Heart right ventricle (tissue), 16 donors: ENCODE measurements at regions not wholly inside any gene's neighbourhood (a gene's known extent, or its start where the extent isn't known, plus 50 kb on each side); places are given as distances from the start of the nearest gene placed in this dataset.

Source experiments
- ATAC-seq, 8 donors: fragments of 200-7000 bp; cut with Tn5 transposase; one replicate each; pipeline ENCODE4 v1.9.1; 2020; ENCODE audit warnings: mild to moderate bottlenecking in 8 of 8, moderate library complexity in 8 of 8, moderate number of reproducible peaks in 1 of 8
- DNase-seq, 2 donors: peaks; one replicate each; pipeline ENCODE4 v3.0.0-alpha.2; 2020
- H3K27ac ChIP-seq, 10 donors: fragments of 200-600 bp; sonication (generic) in 2 of 10; one replicate each; pipeline versions ENCODE4 v1.5.0 to v1.8.0; 2020 to 2022; ENCODE audit warnings: mild to moderate bottlenecking in 3 of 10
- H3K27me3 ChIP-seq, 7 donors: fragments of 200-600 bp; one replicate each; pipeline ENCODE4 v1.8.0; 2021 to 2022; ENCODE audit warnings: mild to moderate bottlenecking in 2 of 7
- H3K36me3 ChIP-seq, 9 donors: fragments of 200-600 bp; sonication (generic) in 1 of 9; one replicate each; pipeline versions ENCODE4 v1.5.0 to v1.8.0; 2020 to 2022; ENCODE audit warnings: mild to moderate bottlenecking in 2 of 9
- H3K4me1 ChIP-seq, 9 donors: fragments of 200-600 bp; sonication (generic) in 1 of 9; one replicate each; pipeline versions ENCODE4 v1.5.0 to v1.8.0; 2020 to 2022; ENCODE audit warnings: mild to moderate bottlenecking in 4 of 9
- H3K4me3 ChIP-seq, 10 donors: fragments of 200-600 bp; sonication (generic) in 2 of 10; one replicate each; pipeline versions ENCODE4 v1.5.0 to v1.8.0; 2020 to 2022; ENCODE audit warnings: mild to moderate bottlenecking in 7 of 10, moderate library complexity in 2 of 10
- H3K9me3 ChIP-seq, 11 donors: fragments of 200-600 bp in 10 of 11; sonication (generic) in 2 of 11; one replicate each; pipeline versions ENCODE4 v1.5.0 to v1.8.0; 2013 to 2022; ENCODE audit warnings: mild to moderate bottlenecking in 2 of 11, control low read depth in 1 of 11, moderate library complexity in 1 of 11
- CTCF ChIP-seq, 9 donors: fragments of 200-600 bp; sonication (generic) in 2 of 9; IDR thresholded peaks; one replicate each; pipeline versions ENCODE4 v1.5.0 to v1.8.0; 2021 to 2022; ENCODE audit warnings: antibody characterized with exemption in 9 of 9, mild to moderate bottlenecking in 5 of 9, moderate library complexity in 1 of 9
- WGBS, 2 donors: extraction: QIAGEN DNeasy Blood & Tissue Kit; methylation state at CpG; one replicate each; pipeline ENCODE4 v1.1.7; 2013; ENCODE audit warnings: inconsistent platforms in 1 of 2; 5-methylcytosine and 5-hydroxymethylcytosine counted together
- intact Hi-C, 10 donors: fragments of 100-400 bp; cut with DNase I; formaldehyde crosslinking; loops; one replicate each; pipeline versions ENCODE4 v1.11.1 to v1.14.2; 2022
- donor health status: Arrhythmogenic right ventricular cardiomyopathy.
- donor health status: ischemic (EF 13 %, LVEDD 7.1; RV severe dilation, severe dysfunction).
- donor health status: healthy with polysubstance abuse.
- donor health status: DM: no; HTN: yes; CAD: no.
- donor health status: DM: no; HTN: no; CAD: no.
- donor health status: ischemic (EF 25% LVEDD 6.9; RV normal size, moderate dysfunction).
- donor health status: ischemic (EF 25% LVEDD 5.7; RV mildly dilated, moderate dysfunction).
- donor health status: healthy.
- donor health status: DM: yes; HTN: yes; CAD: no.
- donor health status: Ischemic cardiomyopathy.
- donor health status: ischemic (EF 35%, LVEDD 5.7; RV mildly dilated, moderate dysfunction).
- donor health status: nonischemic (EF 11% LVEDD 7.7; RV severe dilation, severe dysfunction).
- donor health status: DM: yes; HTN: yes; CAD: no.
- donor health status: PGD.
- donor health status: ischemic (EF 29% LVEDD 5.4; RV normal size, mild dysfunction).
- donor health status: nonischemic (EF 23%, LVEDD 6.1; RV moderate dilation, normal function).

- DNase-seq (no peak), ATAC-seq (no peak)
- H3K9me3 ChIP-seq: no peaks in the 10 kb centered on the region
- H3K4me1 ChIP-seq: no peaks in the 10 kb centered on the region
- no peak overlapping the region for H3K27ac ChIP-seq
- H3K4me3 ChIP-seq: no peak overlapping the region
- intact Hi-C loops: no loop called here
- H3K36me3 ChIP-seq: no peaks in the 10 kb centered on the region
- no peaks in the 10 kb centered on the region for H3K27me3 ChIP-seq
- no peak for TF ChIP-seq CTCF (IDR thresholded peaks at IDR 0.05)
Measured at GRCh38 chr10:109679478-109679877, 243.8 kb downstream of the XPNPEP1 start.

DNA sequence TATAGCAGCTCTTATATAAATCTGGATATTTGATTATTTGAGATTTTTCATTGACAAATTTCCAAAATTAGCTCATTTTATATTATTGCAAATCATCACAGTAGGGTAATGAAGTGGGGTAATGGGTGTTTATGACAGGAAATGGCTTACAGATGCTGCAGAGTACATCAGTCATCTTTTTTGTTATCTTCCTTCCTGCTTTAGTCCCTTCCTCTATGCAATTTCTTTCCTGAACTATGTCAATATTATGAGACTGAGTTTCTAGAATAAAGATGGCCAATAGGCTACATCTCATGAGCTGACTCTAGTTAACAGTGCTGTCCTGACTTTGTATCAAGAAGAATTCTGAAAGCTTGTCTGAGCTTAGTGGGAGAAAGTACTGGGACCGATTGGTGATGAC is 244.5 kb downstream of the XPNPEP1 start:
- ATAC-seq: no peak
- intact Hi-C loops: no loop called here

GRCh38 chr10:109676703-109677102 is 246.6 kb downstream of the XPNPEP1 start:
- DNase-seq (no peak), ATAC-seq (no peak)
- Histone ChIP-seq H3K27ac (no peak overlapping the region), H3K4me3 (no peak overlapping the region), H3K4me1 (no peaks in the 10 kb centered on the region), H3K36me3 (no peaks in the 10 kb centered on the region), H3K9me3 (no peaks in the 10 kb centered on the region), H3K27me3 (no peaks in the 10 kb centered on the region)
- intact Hi-C loops: no loop called here
- TF ChIP-seq CTCF (IDR thresholded peaks at IDR 0.05): no peak

More for the DNA sequence above, 244.5 kb downstream of the XPNPEP1 start:
- DNase-seq: no peak
- no peak for TF ChIP-seq CTCF (IDR thresholded peaks at IDR 0.05)
- WGBS, 2 donors: 82 to 87% methylated on average over 1 of the region's 1 CpG
- Histone ChIP-seq H3K9me3 (no peaks in the 10 kb centered on the region), H3K4me1 (no peaks in the 10 kb centered on the region), H3K27ac (no peak overlapping the region), H3K4me3 (no peak overlapping the region), H3K27me3 (no peaks in the 10 kb centered on the region), H3K36me3 (no peaks in the 10 kb centered on the region)

DNA sequence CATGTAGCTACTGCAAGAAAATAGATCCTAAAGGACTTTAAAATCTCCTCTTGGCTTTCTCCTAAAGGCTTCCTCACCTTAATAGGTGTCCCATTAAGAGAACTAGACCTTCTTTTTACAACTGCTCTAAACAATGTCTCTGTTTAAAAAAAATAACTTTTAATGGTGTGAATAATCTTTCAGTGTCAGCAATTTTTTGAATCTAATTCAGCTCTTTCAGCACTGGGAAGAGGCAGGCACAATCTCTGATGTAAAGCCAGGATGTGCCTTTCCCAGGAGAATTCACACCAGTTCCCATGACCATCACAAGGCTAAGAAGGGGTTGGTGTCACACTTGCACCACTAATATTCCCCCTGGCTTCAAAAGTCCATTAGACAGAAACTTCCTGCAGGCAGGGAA is 254.6 kb downstream of the XPNPEP1 start:
- intact Hi-C loops: no loop called here
- H3K9me3 ChIP-seq: peaks cover 0 to 4% (median 0%) of the 10 kb centered on the region in 11 donors
- H3K4me1 ChIP-seq: no peaks in the 10 kb centered on the region
- TF ChIP-seq CTCF (IDR thresholded peaks at IDR 0.05): no peak
- DNase-seq (no peak), ATAC-seq (no peak)
- H3K36me3 ChIP-seq: no peaks in the 10 kb centered on the region
- no peak overlapping the region for H3K4me3 ChIP-seq
- peaks cover 0 to 6% (median 0%) of the 10 kb centered on the region in 7 donors for H3K27me3 ChIP-seq
- no peak overlapping the region for H3K27ac ChIP-seq
